ENCODE measurements at regions not wholly inside any gene's neighbourhood (a gene's known extent, or its start where the extent isn't known, plus 50 kb on each side); places are given as distances from the start of the nearest gene placed in this dataset.
"Not testable (repeated sequence)": the region's sequence is repeated elsewhere in the genome, so short reads cannot be mapped to it uniquely, and the experiment has no call there.

- DNase-seq (ENCODE audit: low spot score) = no peak
- no peak for TF ChIP-seq CTCF (IDR thresholded peaks at IDR 0.05; ENCODE audit: extremely low read depth, insufficient read depth, missing control alignments)
- in situ Hi-C loops (cut with MboI; ENCODE audit: low pct_unique_long_range_greater_than_20kb, low sequenced_read_pairs, unreplicated experiment) = no loop called here
Measured at GRCh38 chrX:82721891-82722290, 786.2 kb upstream of the POU3F4 start.

GRCh38 chrX:82723806-82724205 is 784.3 kb upstream of the POU3F4 start:
- in situ Hi-C loops (cut with MboI; ENCODE audit: low pct_unique_long_range_greater_than_20kb, low sequenced_read_pairs, unreplicated experiment) = no loop called here
- TF ChIP-seq CTCF (IDR thresholded peaks at IDR 0.05; ENCODE audit: extremely low read depth, insufficient read depth, missing control alignments) = no peak
- DNase-seq (ENCODE audit: low spot score) = no peak

- in situ Hi-C loops (cut with MboI; ENCODE audit: low pct_unique_long_range_greater_than_20kb, low sequenced_read_pairs, unreplicated experiment); DNase-seq (ENCODE audit: low spot score): not testable (repeated sequence)
Measured at GRCh38 chrX:82727436-82727835, 780.7 kb upstream of the POU3F4 start.

- no peak for TF ChIP-seq CTCF (IDR thresholded peaks at IDR 0.05; ENCODE audit: extremely low read depth, insufficient read depth, missing control alignments)
- in situ Hi-C loops (cut with MboI; ENCODE audit: low pct_unique_long_range_greater_than_20kb, low sequenced_read_pairs, unreplicated experiment) = no loop called here
- no peak for DNase-seq (ENCODE audit: low spot score)
Measured at GRCh38 chrX:82732861-82733260, 775.2 kb upstream of the POU3F4 start.

GRCh38 chrX:82734140-82734539 is 774.0 kb upstream of the POU3F4 start:
- TF ChIP-seq CTCF (IDR thresholded peaks at IDR 0.05; ENCODE audit: extremely low read depth, insufficient read depth, missing control alignments) = no peak
- in situ Hi-C loops (cut with MboI; ENCODE audit: low pct_unique_long_range_greater_than_20kb, low sequenced_read_pairs, unreplicated experiment) = no loop called here
- DNase-seq (ENCODE audit: low spot score) = no peak

- DNase-seq (ENCODE audit: low spot score); in situ Hi-C loops (cut with MboI; ENCODE audit: low pct_unique_long_range_greater_than_20kb, low sequenced_read_pairs, unreplicated experiment): not testable (repeated sequence)
Measured at GRCh38 chrX:82738313-82738712, 769.8 kb upstream of the POU3F4 start.

GRCh38 chrX:82742351-82742750 is 765.7 kb upstream of the POU3F4 start:
- DNase-seq (ENCODE audit: low spot score) = no peak
- no peak for TF ChIP-seq CTCF (IDR thresholded peaks at IDR 0.05; ENCODE audit: extremely low read depth, insufficient read depth, missing control alignments)
- in situ Hi-C loops (cut with MboI; ENCODE audit: low pct_unique_long_range_greater_than_20kb, low sequenced_read_pairs, unreplicated experiment) = no loop called here

GRCh38 chrX:82745725-82746124 is 762.4 kb upstream of the POU3F4 start:
- in situ Hi-C loops (cut with MboI; ENCODE audit: low pct_unique_long_range_greater_than_20kb, low sequenced_read_pairs, unreplicated experiment); DNase-seq (ENCODE audit: low spot score): not testable (repeated sequence)
